ENCODE measurements at regions not wholly inside any gene's neighbourhood (a gene's known extent, or its start where the extent isn't known, plus 50 kb on each side); places are given as distances from the start of the nearest gene placed in this dataset.

DNA sequence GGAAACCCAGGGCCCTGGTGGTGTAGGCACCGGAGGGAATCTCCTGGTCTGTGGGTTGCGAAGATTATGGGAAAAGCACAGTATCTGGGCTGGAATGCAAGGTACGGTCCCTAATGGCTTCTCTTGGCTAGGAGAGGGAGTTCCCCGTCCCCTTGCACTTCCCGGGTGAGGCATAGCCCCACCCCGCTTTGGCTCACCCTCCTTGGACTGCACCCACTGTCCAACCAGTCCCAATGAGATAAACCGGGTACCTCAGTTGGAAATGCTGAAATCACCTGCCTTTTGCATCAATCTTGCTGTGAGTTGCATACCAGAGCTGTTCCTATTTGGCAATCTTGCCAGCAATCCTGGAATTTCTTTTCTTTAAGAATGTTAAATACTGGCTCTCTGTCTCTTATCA, 1429.1 kb downstream of the MAT2B start:
- H3K4me1 Mint-ChIP-seq (ENCODE audit: low read depth) = no peaks in the 10 kb centered on the region
- H3K9me3 Mint-ChIP-seq (ENCODE audit: low read depth) = peaks cover 24% of the 10 kb centered on the region
- no peak overlapping the region for H3K4me3 Mint-ChIP-seq (ENCODE audit: unreplicated experiment)
- no peaks in the 10 kb centered on the region for H3K36me3 Mint-ChIP-seq (ENCODE audit: low read depth)
- TF ChIP-seq, protein P1, sequence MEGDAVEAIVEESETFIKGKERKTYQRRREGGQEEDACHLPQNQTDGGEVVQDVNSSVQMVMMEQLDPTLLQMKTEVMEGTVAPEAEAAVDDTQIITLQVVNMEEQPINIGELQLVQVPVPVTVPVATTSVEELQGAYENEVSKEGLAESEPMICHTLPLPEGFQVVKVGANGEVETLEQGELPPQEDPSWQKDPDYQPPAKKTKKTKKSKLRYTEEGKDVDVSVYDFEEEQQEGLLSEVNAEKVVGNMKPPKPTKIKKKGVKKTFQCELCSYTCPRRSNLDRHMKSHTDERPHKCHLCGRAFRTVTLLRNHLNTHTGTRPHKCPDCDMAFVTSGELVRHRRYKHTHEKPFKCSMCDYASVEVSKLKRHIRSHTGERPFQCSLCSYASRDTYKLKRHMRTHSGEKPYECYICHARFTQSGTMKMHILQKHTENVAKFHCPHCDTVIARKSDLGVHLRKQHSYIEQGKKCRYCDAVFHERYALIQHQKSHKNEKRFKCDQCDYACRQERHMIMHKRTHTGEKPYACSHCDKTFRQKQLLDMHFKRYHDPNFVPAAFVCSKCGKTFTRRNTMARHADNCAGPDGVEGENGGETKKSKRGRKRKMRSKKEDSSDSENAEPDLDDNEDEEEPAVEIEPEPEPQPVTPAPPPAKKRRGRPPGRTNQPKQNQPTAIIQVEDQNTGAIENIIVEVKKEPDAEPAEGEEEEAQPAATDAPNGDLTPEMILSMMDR (IDR thresholded peaks at IDR 0.05) = no peak
- H3K27me3 Mint-ChIP-seq (ENCODE audit: low read depth) = no peaks in the 10 kb centered on the region
- DNase-seq (ENCODE audit: low spot score) = no peak
- H3K27ac Mint-ChIP-seq (ENCODE audit: unreplicated experiment) = no peak overlapping the region

DNA sequence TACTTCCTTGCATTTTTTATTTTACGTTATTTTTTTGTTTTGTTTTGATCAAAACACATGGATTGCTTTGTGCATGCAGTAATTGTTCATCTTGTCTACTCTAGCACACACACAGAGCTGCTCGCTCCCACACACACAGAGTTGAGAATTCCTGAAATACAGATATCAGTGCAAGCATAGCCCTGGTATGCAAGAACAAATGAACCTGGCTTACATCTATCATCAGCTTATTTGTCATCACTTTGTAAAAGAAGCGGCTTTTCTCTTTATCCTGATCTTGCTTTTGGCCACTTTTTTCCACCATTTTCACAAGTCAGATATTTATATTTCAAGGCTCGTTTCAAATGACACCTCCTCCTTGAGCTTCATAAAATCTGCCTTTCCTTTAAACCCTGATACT, 1435.7 kb downstream of the MAT2B start:
- no peak overlapping the region for H3K4me3 Mint-ChIP-seq (ENCODE audit: unreplicated experiment)
- no peak for DNase-seq (ENCODE audit: low spot score)
- H3K9me3 Mint-ChIP-seq (ENCODE audit: low read depth) = no peaks in the 10 kb centered on the region
- no peaks in the 10 kb centered on the region for H3K27me3 Mint-ChIP-seq (ENCODE audit: low read depth)
- no peak overlapping the region for H3K27ac Mint-ChIP-seq (ENCODE audit: unreplicated experiment)
- TF ChIP-seq, protein P1 (IDR thresholded peaks at IDR 0.05) = no peak
- H3K4me1 Mint-ChIP-seq (ENCODE audit: low read depth) = no peaks in the 10 kb centered on the region
- H3K36me3 Mint-ChIP-seq (ENCODE audit: low read depth) = no peaks in the 10 kb centered on the region

DNA sequence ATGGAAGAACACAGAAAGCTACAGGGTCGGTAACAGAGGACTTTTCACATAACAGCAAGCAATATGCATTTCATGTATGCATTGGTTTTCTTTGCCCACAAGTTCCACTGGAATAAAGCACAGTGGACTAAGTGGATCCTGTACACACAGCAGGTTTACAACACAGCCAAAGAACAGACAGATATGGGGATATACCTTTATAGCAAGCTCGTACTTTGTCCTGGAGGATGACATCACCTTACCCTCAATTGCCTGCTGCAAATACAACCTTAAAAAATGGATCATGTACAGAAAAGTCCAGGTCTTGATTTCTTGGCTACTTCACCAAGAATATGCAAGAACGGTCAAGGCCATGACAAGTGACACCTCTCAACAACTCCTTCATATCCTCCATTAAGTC, 1445.5 kb downstream of the MAT2B start:
- TF ChIP-seq, protein P1 (IDR thresholded peaks at IDR 0.05) = no peak
- H3K9me3 Mint-ChIP-seq (ENCODE audit: low read depth) = no peaks in the 10 kb centered on the region
- H3K36me3 Mint-ChIP-seq (ENCODE audit: low read depth) = no peaks in the 10 kb centered on the region
- DNase-seq (ENCODE audit: low spot score) = no peak
- no peaks in the 10 kb centered on the region for H3K4me1 Mint-ChIP-seq (ENCODE audit: low read depth)
- H3K4me3 Mint-ChIP-seq (ENCODE audit: unreplicated experiment) = no peak overlapping the region
- no peaks in the 10 kb centered on the region for H3K27me3 Mint-ChIP-seq (ENCODE audit: low read depth)
- H3K27ac Mint-ChIP-seq (ENCODE audit: unreplicated experiment) = no peak overlapping the region

DNA sequence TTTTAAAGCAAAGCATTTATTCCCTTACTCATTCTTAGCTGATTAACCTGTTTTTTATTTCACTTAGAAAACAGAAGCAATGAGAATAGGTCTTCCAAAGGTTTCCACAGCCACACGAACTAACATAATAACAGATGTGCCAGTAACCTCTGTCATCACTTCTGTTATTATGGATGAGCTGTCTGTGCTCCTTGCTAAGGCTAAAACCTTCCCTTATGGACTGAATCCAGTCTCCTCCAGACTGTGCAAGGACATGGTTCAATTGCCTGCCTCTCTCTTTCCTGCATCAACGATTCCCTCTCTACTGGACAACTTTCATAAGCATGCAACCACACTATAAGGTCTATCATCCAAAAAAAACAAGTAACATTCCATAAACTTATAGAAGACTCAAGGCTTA, 1446.2 kb downstream of the MAT2B start:
- Mint-ChIP-seq H3K27ac (ENCODE audit: unreplicated experiment) (no peak overlapping the region), H3K27me3 (ENCODE audit: low read depth) (no peaks in the 10 kb centered on the region), H3K9me3 (ENCODE audit: low read depth) (no peaks in the 10 kb centered on the region), H3K36me3 (ENCODE audit: low read depth) (no peaks in the 10 kb centered on the region), H3K4me1 (ENCODE audit: low read depth) (no peaks in the 10 kb centered on the region), H3K4me3 (ENCODE audit: unreplicated experiment) (no peak overlapping the region)
- TF ChIP-seq, protein P1 (IDR thresholded peaks at IDR 0.05) = no peak
- DNase-seq (ENCODE audit: low spot score) = no peak

DNA sequence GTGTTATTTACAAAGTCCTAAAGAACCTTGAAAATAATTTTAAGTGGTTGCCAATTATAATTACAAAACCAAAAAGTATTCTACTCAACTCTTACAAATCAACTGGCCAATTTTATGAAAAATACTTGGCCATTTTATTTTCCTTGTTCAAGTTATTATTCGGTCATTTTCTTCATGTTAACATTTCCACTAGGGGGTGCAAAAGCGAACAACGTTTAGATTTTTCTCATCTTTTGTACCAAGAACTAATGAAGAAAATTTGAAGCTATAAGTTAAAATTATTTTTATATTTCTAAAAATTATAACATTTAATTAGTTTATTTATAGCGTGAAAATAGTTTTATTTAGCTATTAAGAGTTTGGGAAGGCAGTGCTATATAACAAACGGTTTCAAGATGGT, 1453.3 kb downstream of the MAT2B start:
- TF ChIP-seq, protein P1 (IDR thresholded peaks at IDR 0.05) = peak; percentile 45
- Mint-ChIP-seq H3K36me3 (ENCODE audit: low read depth) (no peaks in the 10 kb centered on the region), H3K9me3 (ENCODE audit: low read depth) (no peaks in the 10 kb centered on the region), H3K4me3 (ENCODE audit: unreplicated experiment) (no peak overlapping the region), H3K27ac (ENCODE audit: unreplicated experiment) (no peak overlapping the region), H3K27me3 (ENCODE audit: low read depth) (no peaks in the 10 kb centered on the region), H3K4me1 (ENCODE audit: low read depth) (no peaks in the 10 kb centered on the region)
- DNase-seq (ENCODE audit: low spot score) = no peak
